GM19328 (cell line): ENCODE measurements at regions not wholly inside any gene's neighbourhood (a gene's known extent, or its start where the extent isn't known, plus 50 kb on each side); places are given as distances from the start of the nearest gene placed in this dataset.
"Not testable (repeated sequence)": the region's sequence is repeated elsewhere in the genome, so short reads cannot be mapped to it uniquely, and the experiment has no call there.

ENCODE experiments used
- ATAC-seq: cut with Tn5 transposase; IDR thresholded peaks from one replicate; pipeline ENCODE4 v1.9.1; 2021; ENCODE audit warnings: mild to moderate bottlenecking, moderate library complexity; ENCODE audit not compliant: unreplicated experiment

- no peak for ATAC-seq
Observed at GRCh38 chr4:134544303-134544770, 342.7 kb upstream of the PABPC4L start.

GRCh38 chr4:134540588-134540987 lies 339.0 kb upstream of the PABPC4L start:
- ATAC-seq = no peak

GRCh38 chr4:134539729-134540231 lies 338.2 kb upstream of the PABPC4L start:
- ATAC-seq = no peak

- no peak for ATAC-seq
Observed at GRCh38 chr4:134537701-134538100, 336.1 kb upstream of the PABPC4L start.

GRCh38 chr4:134533068-134533467 lies 331.5 kb upstream of the PABPC4L start:
- no peak for ATAC-seq

GRCh38 chr4:134531013-134531412 lies 329.4 kb upstream of the PABPC4L start:
- ATAC-seq = no peak

- ATAC-seq = no peak
Observed at GRCh38 chr4:134529629-134530028, 328.0 kb upstream of the PABPC4L start.

GRCh38 chr4:134518574-134519217 lies 317.1 kb upstream of the PABPC4L start:
- ATAC-seq = no peak

- ATAC-seq = no peak
Observed at GRCh38 chr4:134510544-134510943, 309.0 kb upstream of the PABPC4L start.

GRCh38 chr4:134505511-134505910 lies 303.9 kb upstream of the PABPC4L start:
- no peak for ATAC-seq

- ATAC-seq = no peak
Observed at GRCh38 chr4:134501973-134502643, 300.5 kb upstream of the PABPC4L start.

- not testable (repeated sequence) for ATAC-seq
Observed at GRCh38 chr4:134501488-134501887, 299.9 kb upstream of the PABPC4L start.

- no peak for ATAC-seq
Observed at GRCh38 chr4:134499074-134499473, 297.5 kb upstream of the PABPC4L start.

GRCh38 chr4:134490863-134491262 lies 289.3 kb upstream of the PABPC4L start:
- no peak for ATAC-seq

GRCh38 chr4:134483514-134483913 lies 281.9 kb upstream of the PABPC4L start:
- not testable (repeated sequence) for ATAC-seq

GRCh38 chr4:134471569-134471968 lies 270.0 kb upstream of the PABPC4L start:
- ATAC-seq = no peak

GRCh38 chr4:134470544-134470943 lies 269.0 kb upstream of the PABPC4L start:
- ATAC-seq = no peak

- ATAC-seq = no peak
Observed at GRCh38 chr4:134465417-134465816, 263.8 kb upstream of the PABPC4L start.

- no peak for ATAC-seq
Observed at GRCh38 chr4:134463771-134464170, 262.2 kb upstream of the PABPC4L start.

GRCh38 chr4:134426821-134427220 lies 225.2 kb upstream of the PABPC4L start:
- no peak for ATAC-seq

- ATAC-seq = no peak
Observed at GRCh38 chr4:134425756-134426155, 224.2 kb upstream of the PABPC4L start.

GRCh38 chr4:134422776-134423175 lies 221.2 kb upstream of the PABPC4L start:
- no peak for ATAC-seq
